HEK293 (cell line): ENCODE measurements at regions not wholly inside any gene's neighbourhood (a gene's known extent, or its start where the extent isn't known, plus 50 kb on each side); places are given as distances from the start of the nearest gene placed in this dataset.
"Not testable (repeated sequence)": the region's sequence is repeated elsewhere in the genome, so short reads cannot be mapped to it uniquely, and the experiment has no call there.

Experiments used
- CTCF ChIA-PET: fragments of 350-600 bp; formaldehyde crosslinking; extraction: SDS; loops from one replicate; lab custom pipeline; 2021; ENCODE audit warnings: antibody characterized with exemption; lab: Yijun Ruan, JAX
- POLR2A ChIA-PET: fragments of 300-600 bp; formaldehyde crosslinking; extraction: SDS; loops from one replicate; lab custom pipeline; 2020; ENCODE audit warnings: antibody characterized with exemption, inconsistent platforms; lab: Yijun Ruan, JAX
- H3K27ac ChIP-seq: fragments of 200-500 bp; sonication (Bioruptor generic); 2 replicates; pipeline ENCODE4 v1.5.1; 2014; ENCODE audit warnings: low read depth, low read length, control low read depth, inconsistent platforms; ENCODE audit errors: extremely low read depth
- H3K36me3 ChIP-seq, 2 experiments: fragments of 200-500 bp in 1 of 2; sonication (Bioruptor generic) in 1 of 2; 1 replicate in 1 of 2; 2 replicates in 1 of 2; pipeline ENCODE4 v1.5.1; 2014 to 2017; ENCODE audit warnings: inconsistent platforms in 2 of 2, low read length in 2 of 2; ENCODE audit not compliant: control insufficient read depth in 2 of 2, insufficient read depth in 1 of 2
- H3K4me1 ChIP-seq: fragments of 200-500 bp; sonication (Bioruptor generic); 2 replicates; pipeline ENCODE4 v1.5.1; 2014; ENCODE audit warnings: mild to moderate bottlenecking, low read length, inconsistent platforms; ENCODE audit not compliant: control insufficient read depth, insufficient read depth
- H3K4me3 ChIP-seq: 2 replicates; pipeline ENCODE4 v1.5.1; 2011; ENCODE audit warnings: low read depth, mild to moderate bottlenecking, control low read depth, low read length, moderate library complexity
- H3K9me3 ChIP-seq: fragments of 200-500 bp; sonication (Bioruptor generic); 2 replicates; pipeline ENCODE4 v1.5.1; 2014; ENCODE audit warnings: low read depth, low read length, inconsistent platforms; ENCODE audit not compliant: control insufficient read depth, insufficient read depth
- SP2 ChIP-seq: fragments of 450-650 bp; formaldehyde crosslinking; IDR thresholded peaks from 2 replicates; pipeline ENCODE4 v1.5.1; 2016; ENCODE audit warnings: missing biosample characterization, missing genetic modification characterization
- YY2 ChIP-seq: fragments of 450-650 bp; formaldehyde crosslinking; IDR thresholded peaks from 2 replicates; pipeline ENCODE4 v1.5.1; 2016; ENCODE audit warnings: missing biosample characterization, missing genetic modification characterization
- ZBTB48 ChIP-seq: fragments of 450-650 bp; formaldehyde crosslinking; IDR thresholded peaks from 2 replicates; pipeline ENCODE4 v1.5.1; 2016; ENCODE audit warnings: missing biosample characterization, missing genetic modification characterization
- ZFHX2 ChIP-seq: fragments of 450-650 bp; formaldehyde crosslinking; conservative IDR thresholded peaks from 2 replicates; pipeline ENCODE4 v1.5.1; 2016; ENCODE audit warnings: missing biosample characterization, missing genetic modification characterization
- ZNF146 ChIP-seq: fragments of 450-650 bp; formaldehyde crosslinking; IDR thresholded peaks from 2 replicates; pipeline ENCODE4 v1.5.1; 2016; ENCODE audit warnings: missing biosample characterization, missing genetic modification characterization
- ZNF174 ChIP-seq: fragments of 450-650 bp; formaldehyde crosslinking; IDR thresholded peaks from 2 replicates; pipeline ENCODE4 v1.5.0; 2017; ENCODE audit warnings: missing biosample characterization, mild to moderate bottlenecking, missing genetic modification characterization
- ZNF202 ChIP-seq: fragments of 450-650 bp; formaldehyde crosslinking; IDR thresholded peaks from 2 replicates; pipeline ENCODE4 v1.5.1; 2016; ENCODE audit warnings: missing biosample characterization, missing genetic modification characterization, borderline replicate concordance
- ZNF335 ChIP-seq: fragments of 450-650 bp; formaldehyde crosslinking; conservative IDR thresholded peaks from 2 replicates; pipeline ENCODE4 v1.5.1; 2016; ENCODE audit warnings: missing biosample characterization, missing genetic modification characterization
- ZNF521 ChIP-seq: fragments of 450-650 bp; formaldehyde crosslinking; IDR thresholded peaks from 2 replicates; pipeline ENCODE4 v1.5.1; 2017; ENCODE audit warnings: missing biosample characterization, mild to moderate bottlenecking, missing genetic modification characterization
- ZNF529 ChIP-seq: fragments of 450-650 bp; formaldehyde crosslinking; IDR thresholded peaks from 2 replicates; pipeline ENCODE4 v1.5.1; 2017; ENCODE audit warnings: missing genetic modification characterization, missing biosample characterization; ENCODE audit not compliant: insufficient replicate concordance
- ZNF555 ChIP-seq: fragments of 450-650 bp; formaldehyde crosslinking; conservative IDR thresholded peaks from 2 replicates; pipeline ENCODE4 v1.5.1; 2017; ENCODE audit warnings: missing biosample characterization, mild to moderate bottlenecking, missing genetic modification characterization, inconsistent platforms
- ZNF558 ChIP-seq: fragments of 450-650 bp; formaldehyde crosslinking; IDR thresholded peaks from 2 replicates; pipeline ENCODE4 v1.5.1; 2016; ENCODE audit warnings: missing biosample characterization, missing genetic modification characterization
- ZNF830 ChIP-seq: fragments of 450-650 bp; IDR thresholded peaks from 2 replicates; pipeline ENCODE4 v1.5.0; 2018; ENCODE audit warnings: missing biosample characterization, missing genetic modification characterization, low read depth, mild to moderate bottlenecking, moderate library complexity
- ZSCAN30 ChIP-seq: fragments of 450-650 bp; IDR thresholded peaks from 2 replicates; pipeline ENCODE4 v1.5.1; 2018; ENCODE audit warnings: missing biosample characterization, mild to moderate bottlenecking, missing genetic modification characterization, moderate library complexity
- TF ChIP-seq, protein P1 (sequence below): fragments of 450-650 bp; formaldehyde crosslinking; IDR thresholded peaks from 2 replicates; pipeline ENCODE4 v1.5.1; 2016; ENCODE audit warnings: missing biosample characterization, missing genetic modification characterization
- TF ChIP-seq, protein P2 (sequence below): fragments of 450-650 bp; formaldehyde crosslinking; IDR thresholded peaks from 2 replicates; pipeline ENCODE4; 2016; ENCODE audit warnings: missing biosample characterization, missing genetic modification characterization
- TF ChIP-seq, protein P3 (sequence below): fragments of 450-650 bp; formaldehyde crosslinking; IDR thresholded peaks from 2 replicates; pipeline ENCODE4 v1.5.1; 2016; ENCODE audit warnings: missing biosample characterization, missing genetic modification characterization
- TF ChIP-seq, protein P4 (sequence below): fragments of 450-650 bp; formaldehyde crosslinking; IDR thresholded peaks from 2 replicates; pipeline ENCODE4 v1.5.1; 2016; ENCODE audit warnings: missing biosample characterization, missing genetic modification characterization
- TF ChIP-seq, protein P5 (sequence below): sonication (generic); formaldehyde crosslinking; IDR thresholded peaks from 2 replicates; pipeline ENCODE4 v1.8.1; 2022; ENCODE audit warnings: mild to moderate bottlenecking, moderate library complexity, missing genetic modification reagents

DNA sequence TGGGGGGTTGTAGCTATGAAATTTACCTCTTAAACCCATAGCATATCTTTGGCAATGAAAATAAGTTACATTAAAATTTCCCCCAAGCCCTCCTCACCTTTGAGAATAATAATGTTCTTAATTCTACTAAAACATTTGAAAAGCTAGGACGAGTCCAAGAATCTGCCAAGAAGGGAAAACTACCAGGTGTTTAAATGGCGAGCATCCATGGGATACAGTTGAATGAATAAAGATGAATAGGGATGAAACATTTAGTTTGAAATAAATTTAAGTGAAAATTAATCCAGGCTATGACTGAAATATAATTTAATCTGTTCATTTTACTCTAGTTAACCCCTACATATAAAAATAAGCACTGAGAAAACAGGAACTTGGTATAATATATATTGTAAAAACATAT, 536.7 kb downstream of the FLRT2 start (continued):
- TF ChIP-seq ZSCAN30 (tag by site-specific recombination) (no peak), ZNF529 (tag by site-specific recombination) (no peak), ZBTB48 (tag by site-specific recombination) (no peak)
- TF ChIP-seq, protein P1, sequence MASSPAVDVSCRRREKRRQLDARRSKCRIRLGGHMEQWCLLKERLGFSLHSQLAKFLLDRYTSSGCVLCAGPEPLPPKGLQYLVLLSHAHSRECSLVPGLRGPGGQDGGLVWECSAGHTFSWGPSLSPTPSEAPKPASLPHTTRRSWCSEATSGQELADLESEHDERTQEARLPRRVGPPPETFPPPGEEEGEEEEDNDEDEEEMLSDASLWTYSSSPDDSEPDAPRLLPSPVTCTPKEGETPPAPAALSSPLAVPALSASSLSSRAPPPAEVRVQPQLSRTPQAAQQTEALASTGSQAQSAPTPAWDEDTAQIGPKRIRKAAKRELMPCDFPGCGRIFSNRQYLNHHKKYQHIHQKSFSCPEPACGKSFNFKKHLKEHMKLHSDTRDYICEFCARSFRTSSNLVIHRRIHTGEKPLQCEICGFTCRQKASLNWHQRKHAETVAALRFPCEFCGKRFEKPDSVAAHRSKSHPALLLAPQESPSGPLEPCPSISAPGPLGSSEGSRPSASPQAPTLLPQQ (tag by site-specific recombination) = no peak

DNA sequence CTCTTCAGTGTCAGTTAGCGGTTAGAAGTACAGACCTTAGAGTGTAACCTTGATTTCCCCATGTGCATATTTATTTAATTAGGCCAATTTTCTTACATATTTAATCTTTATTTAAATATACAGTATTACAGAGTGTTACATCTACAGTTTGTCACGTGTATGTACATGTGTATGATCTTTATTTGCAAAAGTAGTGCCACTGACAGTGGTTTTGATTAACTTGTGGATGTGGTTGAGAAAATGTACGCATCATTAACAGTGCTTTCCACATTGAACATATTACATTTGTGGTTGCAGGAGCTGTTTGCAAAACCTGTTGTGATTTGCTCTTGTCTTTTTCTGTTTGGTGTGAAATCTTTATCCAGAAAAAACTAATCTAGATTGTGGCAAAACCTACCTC, 535.5 kb downstream of the FLRT2 start:
- ChIA-PET POLR2A (no interaction called here), CTCF (interaction anchor here (0.6 kb wide), 1 partner anchor 88 kb away, joined by 3 read pairs; no protein-coding TSS in a partner anchor)
- no peaks in the 10 kb centered on the region for H3K36me3 ChIP-seq
- H3K4me1 ChIP-seq = no peaks in the 10 kb centered on the region
- H3K9me3 ChIP-seq = no peaks in the 10 kb centered on the region
- H3K27ac ChIP-seq = no peak overlapping the region
- H3K4me3 ChIP-seq = no peak overlapping the region
- no peak for TF ChIP-seq ZFHX2 (tag by site-specific recombination)
- TF ChIP-seq, protein P2, sequence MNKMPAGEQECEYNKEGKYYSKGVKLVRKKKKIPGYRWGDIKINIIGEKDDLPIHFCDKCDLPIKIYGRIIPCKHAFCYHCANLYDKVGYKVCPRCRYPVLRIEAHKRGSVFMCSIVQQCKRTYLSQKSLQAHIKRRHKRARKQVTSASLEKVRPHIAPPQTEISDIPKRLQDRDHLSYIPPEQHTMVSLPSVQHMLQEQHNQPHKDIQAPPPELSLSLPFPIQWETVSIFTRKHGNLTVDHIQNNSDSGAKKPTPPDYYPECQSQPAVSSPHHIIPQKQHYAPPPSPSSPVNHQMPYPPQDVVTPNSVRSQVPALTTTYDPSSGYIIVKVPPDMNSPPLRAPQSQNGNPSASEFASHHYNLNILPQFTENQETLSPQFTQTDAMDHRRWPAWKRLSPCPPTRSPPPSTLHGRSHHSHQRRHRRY (tag by site-specific recombination) = no peak
- TF ChIP-seq ZNF202 (tag by site-specific recombination) = no peak
- TF ChIP-seq, protein P3, sequence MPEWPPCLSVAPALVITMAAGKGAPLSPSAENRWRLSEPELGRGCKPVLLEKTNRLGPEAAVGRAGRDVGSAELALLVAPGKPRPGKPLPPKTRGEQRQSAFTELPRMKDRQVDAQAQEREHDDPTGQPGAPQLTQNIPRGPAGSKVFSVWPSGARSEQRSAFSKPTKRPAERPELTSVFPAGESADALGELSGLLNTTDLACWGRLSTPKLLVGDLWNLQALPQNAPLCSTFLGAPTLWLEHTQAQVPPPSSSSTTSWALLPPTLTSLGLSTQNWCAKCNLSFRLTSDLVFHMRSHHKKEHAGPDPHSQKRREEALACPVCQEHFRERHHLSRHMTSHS (tag by site-specific recombination) = no peak
- TF ChIP-seq ZNF555 = no peak
- no peak for TF ChIP-seq ZNF521 (tag by site-specific recombination)
- TF ChIP-seq, protein P4, sequence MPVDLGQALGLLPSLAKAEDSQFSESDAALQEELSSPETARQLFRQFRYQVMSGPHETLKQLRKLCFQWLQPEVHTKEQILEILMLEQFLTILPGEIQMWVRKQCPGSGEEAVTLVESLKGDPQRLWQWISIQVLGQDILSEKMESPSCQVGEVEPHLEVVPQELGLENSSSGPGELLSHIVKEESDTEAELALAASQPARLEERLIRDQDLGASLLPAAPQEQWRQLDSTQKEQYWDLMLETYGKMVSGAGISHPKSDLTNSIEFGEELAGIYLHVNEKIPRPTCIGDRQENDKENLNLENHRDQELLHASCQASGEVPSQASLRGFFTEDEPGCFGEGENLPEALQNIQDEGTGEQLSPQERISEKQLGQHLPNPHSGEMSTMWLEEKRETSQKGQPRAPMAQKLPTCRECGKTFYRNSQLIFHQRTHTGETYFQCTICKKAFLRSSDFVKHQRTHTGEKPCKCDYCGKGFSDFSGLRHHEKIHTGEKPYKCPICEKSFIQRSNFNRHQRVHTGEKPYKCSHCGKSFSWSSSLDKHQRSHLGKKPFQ (tag by site-specific recombination) = no peak
- TF ChIP-seq SP2 = no peak
- no peak for TF ChIP-seq ZNF174 (tag by site-specific recombination)
- TF ChIP-seq YY2 = no peak
- TF ChIP-seq ZNF146 = no peak
- TF ChIP-seq ZNF558 = no peak
- TF ChIP-seq ZNF335 (tag by site-specific recombination) = no peak
- no peak for TF ChIP-seq ZNF830
- TF ChIP-seq, protein P5, sequence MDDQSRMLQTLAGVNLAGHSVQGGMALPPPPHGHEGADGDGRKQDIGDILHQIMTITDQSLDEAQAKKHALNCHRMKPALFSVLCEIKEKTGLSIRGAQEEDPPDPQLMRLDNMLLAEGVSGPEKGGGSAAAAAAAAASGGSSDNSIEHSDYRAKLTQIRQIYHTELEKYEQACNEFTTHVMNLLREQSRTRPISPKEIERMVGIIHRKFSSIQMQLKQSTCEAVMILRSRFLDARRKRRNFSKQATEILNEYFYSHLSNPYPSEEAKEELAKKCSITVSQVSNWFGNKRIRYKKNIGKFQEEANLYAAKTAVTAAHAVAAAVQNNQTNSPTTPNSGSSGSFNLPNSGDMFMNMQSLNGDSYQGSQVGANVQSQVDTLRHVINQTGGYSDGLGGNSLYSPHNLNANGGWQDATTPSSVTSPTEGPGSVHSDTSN (CRISPR knock-in tag) = no peak
- TF ChIP-seq, all 188 proteins: peak for 0

DNA sequence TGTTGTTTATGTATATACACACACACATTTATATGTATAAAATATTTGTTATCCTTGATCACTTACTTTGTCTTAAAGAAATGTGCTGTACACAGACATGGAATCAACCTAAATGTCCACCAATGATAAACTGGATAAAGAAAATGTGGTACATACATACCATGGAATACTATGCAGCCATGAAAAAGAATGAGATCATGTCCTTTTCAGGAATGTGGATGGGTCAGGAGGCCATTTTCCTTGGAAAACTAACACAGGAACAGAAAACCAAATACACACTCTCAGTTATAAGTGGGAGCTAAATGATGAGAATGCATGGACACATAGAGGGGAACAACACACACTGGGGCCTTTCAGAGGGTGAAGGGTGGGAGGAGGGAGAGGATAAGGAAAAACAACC, 534.7 kb downstream of the FLRT2 start:
- H3K4me1 ChIP-seq, H3K36me3 ChIP-seq, CTCF ChIA-PET, H3K27ac ChIP-seq, POLR2A ChIA-PET, H3K9me3 ChIP-seq, H3K4me3 ChIP-seq: not testable (repeated sequence)
- TF ChIP-seq ZNF146 = 0 out of 2 replicates have a peak, but pooled peaks have one; percentile 10
